SU-DHL-6 (cell line): ENCODE measurements at regions not wholly inside any gene's neighbourhood (a gene's known extent, or its start where the extent isn't known, plus 50 kb on each side); places are given as distances from the start of the nearest gene placed in this dataset.

ENCODE experiments used
- EZH2phosphoT487 ChIP-seq: fragments of 200-600 bp; sonication (generic), shearing (Covaris generic); conservative IDR thresholded peaks from 2 replicates; pipeline ENCODE4 v1.6.1; 2018; ENCODE audit warnings: mild to moderate bottlenecking, antibody characterized with exemption, low read length, moderate library complexity, mixed read lengths
- TF ChIP-seq, protein P1 (sequence below): fragments of 200-600 bp; sonication (generic); IDR thresholded peaks from one replicate; pipeline ENCODE4 v1.5.1; 2017; ENCODE audit warnings: antibody characterized with exemption, mild to moderate bottlenecking, low read length, moderate library complexity; ENCODE audit not compliant: insufficient read depth, poor library complexity, severe bottlenecking

DNA sequence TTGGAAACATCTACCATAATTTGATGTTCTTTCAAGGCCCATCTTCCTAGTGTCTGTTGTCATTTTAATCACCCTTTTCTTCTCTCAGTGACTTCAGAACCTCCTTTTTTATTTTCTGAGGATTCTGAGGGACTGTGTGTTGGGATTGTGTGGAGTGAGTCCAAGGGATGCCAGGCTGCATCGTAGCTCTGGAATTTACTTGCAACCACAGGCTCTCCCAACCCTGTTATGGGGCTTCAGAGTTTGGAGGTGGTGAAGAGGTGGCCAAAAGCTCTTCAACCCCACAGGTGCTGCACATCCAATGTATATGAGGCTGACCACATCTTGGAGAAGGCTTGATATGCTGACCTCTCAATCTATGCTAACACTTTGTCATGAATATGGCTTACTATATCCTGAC, 79.5 kb upstream of the GPR141 start:
- TF ChIP-seq EZH2phosphoT487 = no peak
- TF ChIP-seq, protein P1, sequence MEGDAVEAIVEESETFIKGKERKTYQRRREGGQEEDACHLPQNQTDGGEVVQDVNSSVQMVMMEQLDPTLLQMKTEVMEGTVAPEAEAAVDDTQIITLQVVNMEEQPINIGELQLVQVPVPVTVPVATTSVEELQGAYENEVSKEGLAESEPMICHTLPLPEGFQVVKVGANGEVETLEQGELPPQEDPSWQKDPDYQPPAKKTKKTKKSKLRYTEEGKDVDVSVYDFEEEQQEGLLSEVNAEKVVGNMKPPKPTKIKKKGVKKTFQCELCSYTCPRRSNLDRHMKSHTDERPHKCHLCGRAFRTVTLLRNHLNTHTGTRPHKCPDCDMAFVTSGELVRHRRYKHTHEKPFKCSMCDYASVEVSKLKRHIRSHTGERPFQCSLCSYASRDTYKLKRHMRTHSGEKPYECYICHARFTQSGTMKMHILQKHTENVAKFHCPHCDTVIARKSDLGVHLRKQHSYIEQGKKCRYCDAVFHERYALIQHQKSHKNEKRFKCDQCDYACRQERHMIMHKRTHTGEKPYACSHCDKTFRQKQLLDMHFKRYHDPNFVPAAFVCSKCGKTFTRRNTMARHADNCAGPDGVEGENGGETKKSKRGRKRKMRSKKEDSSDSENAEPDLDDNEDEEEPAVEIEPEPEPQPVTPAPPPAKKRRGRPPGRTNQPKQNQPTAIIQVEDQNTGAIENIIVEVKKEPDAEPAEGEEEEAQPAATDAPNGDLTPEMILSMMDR = no peak
